ENCODE measurements at regions not wholly inside any gene's neighbourhood (a gene's known extent, or its start where the extent isn't known, plus 50 kb on each side); places are given as distances from the start of the nearest gene placed in this dataset.

DNA sequence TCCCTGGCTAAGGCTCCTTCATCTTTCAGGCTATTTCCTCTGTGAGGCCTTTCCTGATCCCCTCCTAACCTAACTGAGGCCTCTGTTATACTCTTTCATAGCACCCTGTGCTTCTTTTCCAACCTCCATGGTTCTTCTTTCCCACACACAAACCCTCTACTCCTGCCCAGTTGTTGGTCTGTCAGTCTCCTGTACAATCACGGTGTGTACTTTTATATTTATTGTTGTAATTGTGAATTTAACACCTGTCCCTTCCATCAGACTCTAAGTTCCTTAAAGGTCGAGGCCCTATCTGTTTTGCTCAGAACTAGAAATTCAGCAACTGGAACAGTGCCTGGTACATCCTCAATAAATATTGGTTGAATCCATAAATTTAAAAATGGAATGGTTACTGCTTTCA lies 100.2 kb upstream of the KCNE2 start:
- TF ChIP-seq, protein P1, sequence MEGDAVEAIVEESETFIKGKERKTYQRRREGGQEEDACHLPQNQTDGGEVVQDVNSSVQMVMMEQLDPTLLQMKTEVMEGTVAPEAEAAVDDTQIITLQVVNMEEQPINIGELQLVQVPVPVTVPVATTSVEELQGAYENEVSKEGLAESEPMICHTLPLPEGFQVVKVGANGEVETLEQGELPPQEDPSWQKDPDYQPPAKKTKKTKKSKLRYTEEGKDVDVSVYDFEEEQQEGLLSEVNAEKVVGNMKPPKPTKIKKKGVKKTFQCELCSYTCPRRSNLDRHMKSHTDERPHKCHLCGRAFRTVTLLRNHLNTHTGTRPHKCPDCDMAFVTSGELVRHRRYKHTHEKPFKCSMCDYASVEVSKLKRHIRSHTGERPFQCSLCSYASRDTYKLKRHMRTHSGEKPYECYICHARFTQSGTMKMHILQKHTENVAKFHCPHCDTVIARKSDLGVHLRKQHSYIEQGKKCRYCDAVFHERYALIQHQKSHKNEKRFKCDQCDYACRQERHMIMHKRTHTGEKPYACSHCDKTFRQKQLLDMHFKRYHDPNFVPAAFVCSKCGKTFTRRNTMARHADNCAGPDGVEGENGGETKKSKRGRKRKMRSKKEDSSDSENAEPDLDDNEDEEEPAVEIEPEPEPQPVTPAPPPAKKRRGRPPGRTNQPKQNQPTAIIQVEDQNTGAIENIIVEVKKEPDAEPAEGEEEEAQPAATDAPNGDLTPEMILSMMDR (IDR thresholded peaks at IDR 0.05): no peak
- TF ChIP-seq POLR2A (IDR thresholded peaks at IDR 0.05): no peak
- no peak for TF ChIP-seq POLR2AphosphoS5 (IDR thresholded peaks at IDR 0.05)

Measured in sigmoid colon (tissue), 4 donors.